ENCODE measurements at regions not wholly inside any gene's neighbourhood (a gene's known extent, or its start where the extent isn't known, plus 50 kb on each side); places are given as distances from the start of the nearest gene placed in this dataset.
A peak's percentile ranks its signal among the peaks of the same experiment; 100 is the strongest.
"Not testable (repeated sequence)": the region's sequence is repeated elsewhere in the genome, so short reads cannot be mapped to it uniquely, and the experiment has no call there.

DNA sequence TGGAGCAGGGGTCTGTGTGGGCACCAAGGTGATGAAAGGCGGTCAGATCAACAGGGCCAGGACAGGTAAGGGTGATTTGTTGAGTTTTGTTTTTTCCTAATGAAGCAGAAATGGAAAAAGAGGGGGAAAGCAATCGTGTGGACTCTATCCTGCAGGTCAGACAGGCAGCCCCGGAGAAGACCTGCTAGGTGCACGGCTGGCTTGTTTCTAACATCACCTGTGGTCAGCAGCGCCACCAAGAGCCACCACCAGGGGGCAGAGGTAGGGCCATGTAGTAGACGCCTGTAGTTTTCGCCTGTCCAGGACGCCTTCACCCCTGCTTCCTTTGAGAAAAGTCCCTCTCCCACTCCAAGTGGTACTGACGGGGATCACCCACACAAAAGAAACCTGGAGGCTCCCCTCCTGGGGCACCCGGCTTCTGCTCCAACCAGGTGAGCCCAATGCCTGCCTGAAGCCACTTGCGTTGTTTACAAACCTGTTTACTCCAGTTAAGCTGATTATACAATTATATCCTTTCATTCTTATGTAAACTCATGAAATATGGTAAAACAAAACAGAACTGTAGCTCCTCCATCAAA is 54.2 kb upstream of the SEC14L1 start:
- DNase-seq, result peak in 2 of 3 donors; percentile 74 to 81

DNA sequence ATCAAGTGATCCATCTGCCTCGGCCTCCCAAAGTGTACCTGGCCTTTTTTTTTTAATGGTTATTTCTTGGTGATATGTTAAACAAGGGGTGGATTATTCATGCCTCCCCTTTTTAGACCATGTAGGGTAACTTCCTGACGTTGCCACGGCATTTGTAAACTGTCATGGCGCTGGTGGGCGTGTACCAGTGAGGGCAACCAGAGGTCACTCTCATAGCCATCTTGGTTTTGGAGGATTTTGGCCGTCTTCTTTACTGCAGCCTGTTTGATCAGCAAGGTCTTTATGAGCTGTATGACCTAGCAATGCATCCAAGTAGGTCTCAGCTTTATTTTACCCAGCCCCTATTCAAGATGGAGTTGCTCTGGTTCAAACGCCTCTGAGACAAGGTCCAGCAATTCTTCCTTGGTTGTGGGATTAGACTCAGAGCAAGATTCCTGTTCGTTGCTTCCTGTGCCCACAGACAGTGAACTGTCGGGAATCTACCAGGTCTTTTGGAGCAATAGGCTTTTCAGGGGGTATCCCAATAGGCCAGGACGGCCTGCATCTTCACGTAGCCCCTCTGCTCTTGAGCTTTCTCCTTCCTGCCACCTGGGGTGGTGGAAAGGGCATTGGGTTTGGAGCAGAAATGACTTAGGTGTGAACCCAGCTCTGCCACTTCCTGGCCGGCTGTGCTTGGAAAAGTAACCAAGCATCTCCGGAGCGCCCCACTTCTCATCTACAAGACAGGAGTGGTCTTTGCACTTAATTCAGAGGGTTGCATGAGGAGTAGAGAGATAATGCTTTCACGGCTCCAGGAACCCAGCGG is 52.9 kb upstream of the SEC14L1 start:
- no peak for DNase-seq

DNA sequence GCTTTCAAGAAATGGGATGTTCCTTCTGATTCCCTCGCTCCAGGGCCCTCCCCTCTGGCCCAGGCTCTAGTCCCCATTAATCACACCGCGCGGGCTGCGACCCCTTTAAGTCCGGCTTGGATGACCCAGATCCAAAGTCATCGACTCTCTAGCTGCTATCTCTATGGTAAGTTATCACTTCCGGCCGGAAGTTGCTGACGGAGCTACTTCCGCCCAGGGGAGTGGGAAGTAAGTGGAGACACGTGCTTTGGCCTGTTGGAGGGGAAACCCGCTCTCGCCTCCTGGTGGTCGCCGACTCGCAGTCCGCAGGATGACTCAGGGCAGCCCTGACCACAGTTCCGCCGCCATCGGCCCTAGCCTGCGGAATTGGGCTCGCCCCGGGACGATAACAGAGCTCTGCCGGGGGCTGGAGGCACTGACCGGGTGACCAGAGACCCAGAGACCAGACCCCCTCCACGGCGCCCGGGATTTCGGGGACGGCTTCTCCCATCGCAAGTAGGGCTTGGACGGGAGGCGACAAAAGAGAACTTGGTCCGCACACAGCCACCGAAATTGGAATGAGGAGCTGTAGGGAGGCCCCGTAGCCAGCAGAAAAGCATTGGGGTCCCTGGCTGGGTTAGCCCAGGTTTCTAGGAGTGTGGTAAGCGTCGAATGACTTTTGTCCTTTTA is 52.2 kb upstream of the SEC14L1 start:
- DNase-seq, result peak; percentile 98 to 99 (median 98)

DNA sequence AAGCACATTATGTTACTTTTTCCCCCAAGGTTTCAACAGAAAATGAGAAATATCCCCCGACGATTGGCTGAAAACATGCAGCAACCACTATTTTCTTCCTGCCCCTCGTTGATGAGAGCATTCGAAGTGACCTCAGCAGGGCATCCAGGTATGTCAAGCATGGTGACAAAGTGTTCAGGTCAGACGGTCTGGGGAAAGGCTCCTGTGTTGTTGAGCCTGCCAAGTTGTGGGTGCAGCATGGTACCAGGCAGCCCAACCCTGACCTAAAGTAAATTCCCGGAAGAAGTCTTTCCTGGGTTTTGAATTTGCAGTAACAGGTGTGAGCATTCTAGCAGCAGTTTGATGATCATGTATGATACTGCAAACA is 51.7 kb upstream of the SEC14L1 start:
- no peak for DNase-seq

DNA sequence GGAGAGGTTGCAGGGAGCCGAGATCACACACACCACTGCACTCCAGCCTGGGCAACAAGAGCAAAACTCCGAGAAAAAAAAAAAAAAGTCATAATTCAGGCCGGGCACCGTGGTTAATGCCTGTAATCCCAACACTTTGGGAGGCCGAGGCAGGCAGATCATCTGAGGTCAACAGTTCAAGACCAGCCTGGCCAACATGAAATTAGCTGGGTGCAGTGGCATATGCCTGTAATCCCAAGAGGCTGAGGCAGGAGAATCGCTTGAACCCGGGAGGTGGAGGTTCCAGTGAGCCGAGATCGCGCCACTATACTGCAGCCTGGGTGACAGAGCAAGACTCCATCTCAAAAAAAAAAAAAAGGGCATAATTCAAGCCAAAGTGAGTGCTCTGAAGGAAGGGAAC is 50.8 kb upstream of the SEC14L1 start:
- not testable (repeated sequence) for DNase-seq

DNA sequence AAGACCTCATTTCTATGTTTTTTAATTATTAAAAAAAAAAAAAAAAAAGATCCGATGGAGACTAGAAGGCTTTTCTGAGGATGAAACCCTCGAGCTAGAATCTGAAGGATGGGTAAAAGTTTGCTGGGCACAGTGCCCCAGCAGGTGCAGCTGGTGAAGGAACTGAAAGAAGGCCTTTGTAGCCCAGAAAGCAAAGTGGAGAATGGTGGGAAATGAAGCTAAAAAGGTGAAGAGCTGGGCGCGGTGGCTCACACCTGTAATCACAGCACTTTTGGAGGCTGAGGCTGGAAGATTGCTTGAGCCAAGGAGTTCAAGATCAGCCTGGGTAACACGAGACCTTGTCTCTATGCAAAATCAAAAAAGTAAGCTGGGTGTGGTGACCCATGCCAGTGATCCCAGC is 50.3 kb upstream of the SEC14L1 start:
- no peak for DNase-seq

Measured in muscle of back (tissue), 3 donors.